ENCODE measurements at regions not wholly inside any gene's neighbourhood (a gene's known extent, or its start where the extent isn't known, plus 50 kb on each side); places are given as distances from the start of the nearest gene placed in this dataset.

GRCh38 chr3:13214847-13215472 lies 141.7 kb upstream of the IQSEC1 start (continued):
- TF ChIP-seq ZNF462 (CRISPR knock-in tag; IDR thresholded peaks at IDR 0.05) (no peak), EZH2phosphoT487 (IDR thresholded peaks at IDR 0.05; ENCODE audit: unreplicated experiment) (no peak)

GRCh38 chr3:13213911-13214846 lies 140.9 kb upstream of the IQSEC1 start:
- no peak overlapping the region for H3K4me3 Mint-ChIP-seq
- Histone ChIP-seq H3K4me3 (no peak overlapping the region), H3F3A (replicated peaks; ENCODE audit: low read depth) (no peaks in the 10 kb centered on the region), H2AFZ (no peak overlapping the region), H3K4me1 (ENCODE audit: insufficient read depth) (no peaks in the 10 kb centered on the region), H3K36me3 (ENCODE audit: insufficient read depth) (no peaks in the 10 kb centered on the region), H3K27me3 (ENCODE audit: insufficient read depth) (no peaks in the 10 kb centered on the region), H3K9me2 (ENCODE audit: insufficient read depth) (no peaks in the 10 kb centered on the region), H3K4me2 (no peak overlapping the region), H4K20me1 (replicated peaks; ENCODE audit: insufficient read depth) (no peaks in the 10 kb centered on the region), H3K27ac (ENCODE audit: low read depth) (no peak overlapping the region), H3K79me2 (replicated peaks; ENCODE audit: insufficient read depth) (no peaks in the 10 kb centered on the region)
- no peaks in the 10 kb centered on the region for H3K9me3 Mint-ChIP-seq
- H3K36me3 Mint-ChIP-seq (ENCODE audit: low read depth): no peaks in the 10 kb centered on the region
- no peak for ATAC-seq
- H3K27me3 Mint-ChIP-seq (ENCODE audit: insufficient read depth, low read depth, poor library complexity): peaks cover 4% of the 10 kb centered on the region
- H3K4me1 Mint-ChIP-seq: peaks cover 5% of the 10 kb centered on the region; the same call in 2 of the 3 replicates
- DNase-seq (ENCODE audit: low spot score): no peak
- H3K27ac Mint-ChIP-seq: no peak overlapping the region
- TF ChIP-seq EZH2 (IDR thresholded peaks at IDR 0.05; ENCODE audit: low read depth, unreplicated experiment) (no peak), ZNF114 (CRISPR knock-in tag; IDR thresholded peaks at IDR 0.05) (no peak), ETS1 (IDR thresholded peaks at IDR 0.05) (no peak), EZH2phosphoT487 (IDR thresholded peaks at IDR 0.05; ENCODE audit: unreplicated experiment) (no peak), STAT1 (IDR thresholded peaks at IDR 0.05; ENCODE audit: unreplicated experiment) (no peak), CREB1 (CRISPR knock-in tag; IDR thresholded peaks at IDR 0.05; ENCODE audit: low read depth) (no peak)
- TF ChIP-seq, protein P1, sequence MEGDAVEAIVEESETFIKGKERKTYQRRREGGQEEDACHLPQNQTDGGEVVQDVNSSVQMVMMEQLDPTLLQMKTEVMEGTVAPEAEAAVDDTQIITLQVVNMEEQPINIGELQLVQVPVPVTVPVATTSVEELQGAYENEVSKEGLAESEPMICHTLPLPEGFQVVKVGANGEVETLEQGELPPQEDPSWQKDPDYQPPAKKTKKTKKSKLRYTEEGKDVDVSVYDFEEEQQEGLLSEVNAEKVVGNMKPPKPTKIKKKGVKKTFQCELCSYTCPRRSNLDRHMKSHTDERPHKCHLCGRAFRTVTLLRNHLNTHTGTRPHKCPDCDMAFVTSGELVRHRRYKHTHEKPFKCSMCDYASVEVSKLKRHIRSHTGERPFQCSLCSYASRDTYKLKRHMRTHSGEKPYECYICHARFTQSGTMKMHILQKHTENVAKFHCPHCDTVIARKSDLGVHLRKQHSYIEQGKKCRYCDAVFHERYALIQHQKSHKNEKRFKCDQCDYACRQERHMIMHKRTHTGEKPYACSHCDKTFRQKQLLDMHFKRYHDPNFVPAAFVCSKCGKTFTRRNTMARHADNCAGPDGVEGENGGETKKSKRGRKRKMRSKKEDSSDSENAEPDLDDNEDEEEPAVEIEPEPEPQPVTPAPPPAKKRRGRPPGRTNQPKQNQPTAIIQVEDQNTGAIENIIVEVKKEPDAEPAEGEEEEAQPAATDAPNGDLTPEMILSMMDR (conservative IDR thresholded peaks at IDR 0.05; ENCODE audit: low read depth in 2 of 2): no peak
- TF ChIP-seq, protein P2, sequence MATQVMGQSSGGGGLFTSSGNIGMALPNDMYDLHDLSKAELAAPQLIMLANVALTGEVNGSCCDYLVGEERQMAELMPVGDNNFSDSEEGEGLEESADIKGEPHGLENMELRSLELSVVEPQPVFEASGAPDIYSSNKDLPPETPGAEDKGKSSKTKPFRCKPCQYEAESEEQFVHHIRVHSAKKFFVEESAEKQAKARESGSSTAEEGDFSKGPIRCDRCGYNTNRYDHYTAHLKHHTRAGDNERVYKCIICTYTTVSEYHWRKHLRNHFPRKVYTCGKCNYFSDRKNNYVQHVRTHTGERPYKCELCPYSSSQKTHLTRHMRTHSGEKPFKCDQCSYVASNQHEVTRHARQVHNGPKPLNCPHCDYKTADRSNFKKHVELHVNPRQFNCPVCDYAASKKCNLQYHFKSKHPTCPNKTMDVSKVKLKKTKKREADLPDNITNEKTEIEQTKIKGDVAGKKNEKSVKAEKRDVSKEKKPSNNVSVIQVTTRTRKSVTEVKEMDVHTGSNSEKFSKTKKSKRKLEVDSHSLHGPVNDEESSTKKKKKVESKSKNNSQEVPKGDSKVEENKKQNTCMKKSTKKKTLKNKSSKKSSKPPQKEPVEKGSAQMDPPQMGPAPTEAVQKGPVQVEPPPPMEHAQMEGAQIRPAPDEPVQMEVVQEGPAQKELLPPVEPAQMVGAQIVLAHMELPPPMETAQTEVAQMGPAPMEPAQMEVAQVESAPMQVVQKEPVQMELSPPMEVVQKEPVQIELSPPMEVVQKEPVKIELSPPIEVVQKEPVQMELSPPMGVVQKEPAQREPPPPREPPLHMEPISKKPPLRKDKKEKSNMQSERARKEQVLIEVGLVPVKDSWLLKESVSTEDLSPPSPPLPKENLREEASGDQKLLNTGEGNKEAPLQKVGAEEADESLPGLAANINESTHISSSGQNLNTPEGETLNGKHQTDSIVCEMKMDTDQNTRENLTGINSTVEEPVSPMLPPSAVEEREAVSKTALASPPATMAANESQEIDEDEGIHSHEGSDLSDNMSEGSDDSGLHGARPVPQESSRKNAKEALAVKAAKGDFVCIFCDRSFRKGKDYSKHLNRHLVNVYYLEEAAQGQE (IDR thresholded peaks at IDR 0.05; ENCODE audit: unreplicated experiment): no peak
